Caco-2 (cell line): ENCODE measurements at regions not wholly inside any gene's neighbourhood (a gene's known extent, or its start where the extent isn't known, plus 50 kb on each side); places are given as distances from the start of the nearest gene placed in this dataset.

Experiments
- BruUV-seq: library from RNA; stranded (reverse); fragments of 400-500 nt; replicated peaks from 2 replicates; lab custom pipeline; 2021; lab: Mats Ljungman, UMichigan
- CTCF ChIA-PET: fragments of 300-600 bp; sonication (Branson Sonifier 250); formaldehyde crosslinking; loops from one replicate; lab custom pipeline; 2022; ENCODE audit warnings: antibody characterized with exemption; lab: Charles Lee
- POLR2A ChIA-PET: fragments of 300-600 bp; sonication (Branson Sonifier 250); formaldehyde crosslinking; loops from one replicate; lab custom pipeline; 2022; ENCODE audit warnings: antibody characterized with exemption; lab: Charles Lee
- DNase-seq, 2 experiments: peaks; one replicate each; pipeline versions ENCODE4 v3.0.0 to v3.0.0-alpha.2; 2020 to 2022
- H3K27me3 ChIP-seq: replicated peaks from 2 replicates; pipeline ENCODE4 v1.6.0; 2011; ENCODE audit warnings: low read length; ENCODE audit not compliant: control insufficient read depth, insufficient read depth
- H3K36me3 ChIP-seq: 2 replicates; pipeline ENCODE4 v1.5.1; 2011; ENCODE audit warnings: low read length; ENCODE audit not compliant: control insufficient read depth, insufficient read depth
- H3K4me1 ChIP-seq: fragments of 250-450 bp; sonication (Bioruptor Pico); 2 replicates; pipeline ENCODE4 v1.5.1; 2020; ENCODE audit warnings: mild to moderate bottlenecking
- H3K4me3 ChIP-seq: 2 replicates; pipeline ENCODE4 v1.5.1; 2011; ENCODE audit warnings: low read depth, mild to moderate bottlenecking, control low read depth, low read length
- H3K9me3 ChIP-seq: fragments of 250-450 bp; sonication (Bioruptor Pico); 2 replicates; pipeline ENCODE4 v1.5.1; 2020; ENCODE audit warnings: mild to moderate bottlenecking, moderate library complexity
- H3K27ac Mint-ChIP-seq: one replicate; pipeline ENCODE4 v1.8.0; 2022; ENCODE audit warnings: mixed read lengths; ENCODE audit not compliant: unreplicated experiment
- H3K27me3 Mint-ChIP-seq: one replicate; pipeline ENCODE4 v1.8.0; 2022; ENCODE audit warnings: mixed read lengths; ENCODE audit not compliant: insufficient read depth, unreplicated experiment
- H3K36me3 Mint-ChIP-seq: one replicate; pipeline ENCODE4 v1.8.0; 2022; ENCODE audit warnings: mild to moderate bottlenecking, mixed read lengths; ENCODE audit not compliant: insufficient read depth, unreplicated experiment
- H3K4me1 Mint-ChIP-seq: one replicate; pipeline ENCODE4 v1.8.0; 2022; ENCODE audit warnings: low read depth, mixed read lengths; ENCODE audit not compliant: unreplicated experiment
- H3K4me3 Mint-ChIP-seq: one replicate; pipeline ENCODE4 v1.8.0; 2022; ENCODE audit warnings: mild to moderate bottlenecking, moderate library complexity, mixed read lengths; ENCODE audit not compliant: unreplicated experiment
- H3K9me3 Mint-ChIP-seq: one replicate; pipeline ENCODE4 v1.8.0; 2022; ENCODE audit warnings: mixed read lengths; ENCODE audit not compliant: unreplicated experiment
- CTCF ChIP-seq, 2 experiments: fragments of 200-600 bp in 1 of 2; IDR thresholded peaks; 1 replicate in 1 of 2; 2 replicates in 1 of 2; pipeline versions ENCODE4 v1.5.1 to v1.8.0; 2011 to 2022; ENCODE audit warnings: antibody characterized with exemption in 1 of 2, control low read depth in 1 of 2, inconsistent platforms in 1 of 2, low read depth in 1 of 2, low read length in 1 of 2, mild to moderate bottlenecking in 1 of 2, moderate library complexity in 1 of 2; ENCODE audit not compliant: insufficient read depth in 1 of 2, severe bottlenecking in 1 of 2, unreplicated experiment in 1 of 2
- intact Hi-C: fragments of 100-400 bp; cut with micrococcal nuclease; formaldehyde crosslinking; loops from one replicate; pipeline ENCODE4 v1.10.0; 2022; ENCODE audit not compliant: unreplicated experiment

- no peaks in the 10 kb centered on the region; the same call in 1 of the 2 replicates for H3K27me3 ChIP-seq
- H3K4me3 ChIP-seq: no peak overlapping the region
- H3K36me3 Mint-ChIP-seq: no peaks in the 10 kb centered on the region
- H3K9me3 ChIP-seq: no peaks in the 10 kb centered on the region
- ChIA-PET CTCF (no interaction called here), POLR2A (no interaction called here)
- TF ChIP-seq CTCF (IDR thresholded peaks at IDR 0.05; ENCODE audit: insufficient read depth in 1 of 2, low read depth in 1 of 2, low read length in 1 of 2, severe bottlenecking in 1 of 2, unreplicated experiment in 1 of 2): no peak
- H3K4me1 Mint-ChIP-seq: no peaks in the 10 kb centered on the region
- peaks cover 19% of the 10 kb centered on the region for H3K27me3 Mint-ChIP-seq
- H3K27ac Mint-ChIP-seq: no peak overlapping the region
- DNase-seq: no peak
- H3K4me1 ChIP-seq: no peaks in the 10 kb centered on the region
- BruUV-seq: no TSS peak
- no peaks in the 10 kb centered on the region for H3K36me3 ChIP-seq
- intact Hi-C loops: loop anchor here (10.0 kb wide), 1 partner anchor 371 kb away; the partner anchor contains the start of gene NCAM1
- H3K4me3 Mint-ChIP-seq: no peak overlapping the region
- no peaks in the 10 kb centered on the region for H3K9me3 Mint-ChIP-seq
These were observed 332.8 kb upstream of the PLET1 start for GRCh38 chr11:112593440-112593839.

GRCh38 chr11:112596324-112596723 lies 335.7 kb upstream of the PLET1 start:
- Mint-ChIP-seq H3K36me3 (no peaks in the 10 kb centered on the region), H3K4me1 (no peaks in the 10 kb centered on the region), H3K27me3 (peaks cover 28% of the 10 kb centered on the region), H3K9me3 (no peaks in the 10 kb centered on the region), H3K4me3 (no peak overlapping the region), H3K27ac (no peak overlapping the region)
- Histone ChIP-seq H3K4me3 (no peak overlapping the region), H3K27me3 (no peaks in the 10 kb centered on the region; the same call in 1 of the 2 replicates), H3K36me3 (no peaks in the 10 kb centered on the region), H3K9me3 (no peaks in the 10 kb centered on the region), H3K4me1 (no peaks in the 10 kb centered on the region)
- no TSS peak for BruUV-seq
- POLR2A ChIA-PET: no interaction called here
- no peak for TF ChIP-seq CTCF (IDR thresholded peaks at IDR 0.05; ENCODE audit: insufficient read depth in 1 of 2, low read depth in 1 of 2, low read length in 1 of 2, severe bottlenecking in 1 of 2, unreplicated experiment in 1 of 2)
- intact Hi-C loops: loop anchor here (10.0 kb wide), 1 partner anchor 368 kb away; the partner anchor contains the start of gene NCAM1
- no peak for DNase-seq
- CTCF ChIA-PET: interaction anchor here (0.8 kb wide), 1 partner anchor 11 kb away, joined by 3 read pairs; no protein-coding TSS in a partner anchor

DNA sequence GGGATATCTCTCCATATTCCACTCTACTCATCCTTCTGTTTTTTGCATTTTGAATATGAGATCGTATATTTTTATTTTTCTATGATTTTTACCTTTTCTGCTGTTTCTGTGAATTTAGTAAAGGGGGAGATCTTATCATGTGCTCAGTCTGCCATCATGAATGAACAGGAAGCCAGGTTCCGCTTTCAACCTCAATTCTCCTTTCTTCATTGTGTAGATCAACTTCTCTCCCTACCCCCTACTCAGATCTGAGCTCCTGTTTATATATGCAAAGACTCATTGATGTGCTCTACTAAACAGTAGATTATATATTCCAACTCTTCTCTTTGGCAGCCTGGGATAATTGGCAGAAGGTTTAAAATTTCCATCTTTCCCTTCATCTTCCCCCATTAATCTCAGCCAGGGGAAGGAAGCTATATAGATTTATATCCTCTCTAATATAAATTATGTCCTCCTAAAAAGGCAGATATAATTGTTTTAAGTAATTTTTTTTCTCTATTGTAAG lies 336.7 kb upstream of the PLET1 start:
- no peaks in the 10 kb centered on the region for H3K4me1 ChIP-seq
- Mint-ChIP-seq H3K9me3 (no peaks in the 10 kb centered on the region), H3K36me3 (no peaks in the 10 kb centered on the region), H3K27me3 (peaks cover 33% of the 10 kb centered on the region), H3K4me1 (no peaks in the 10 kb centered on the region), H3K27ac (no peak overlapping the region), H3K4me3 (no peak overlapping the region)
- BruUV-seq: no TSS peak
- H3K9me3 ChIP-seq: no peaks in the 10 kb centered on the region
- intact Hi-C loops: loop anchor here (10.0 kb wide), 1 partner anchor 367 kb away; the partner anchor contains the start of gene NCAM1
- POLR2A ChIA-PET: no interaction called here
- no peaks in the 10 kb centered on the region; the same call in 1 of the 2 replicates for H3K27me3 ChIP-seq
- no peak for TF ChIP-seq CTCF (IDR thresholded peaks at IDR 0.05; ENCODE audit: insufficient read depth in 1 of 2, low read depth in 1 of 2, low read length in 1 of 2, severe bottlenecking in 1 of 2, unreplicated experiment in 1 of 2)
- no peak for DNase-seq
- H3K4me3 ChIP-seq: no peak overlapping the region
- no peaks in the 10 kb centered on the region for H3K36me3 ChIP-seq
- CTCF ChIA-PET: no interaction called here
